GM23248 (cell line): ENCODE measurements at regions not wholly inside any gene's neighbourhood (a gene's known extent, or its start where the extent isn't known, plus 50 kb on each side); places are given as distances from the start of the nearest gene placed in this dataset.

Experiments used
- DNase-seq: peaks from one replicate; pipeline ENCODE4 v3.0.0-alpha.2; 2015
- H2AFZ ChIP-seq: fragments of 200-600 bp; sonication (generic); 2 replicates; pipeline ENCODE4 v1.6.1; 2016; ENCODE audit warnings: antibody characterized with exemption
- H3F3A ChIP-seq: fragments of 200-600 bp; sonication (generic); 2 replicates; pipeline ENCODE4 v1.6.1; 2016; ENCODE audit warnings: mild to moderate bottlenecking, antibody characterized with exemption, mixed run types; ENCODE audit not compliant: insufficient read depth
- H3K27ac ChIP-seq: fragments of 200-600 bp; sonication (generic); 2 replicates; pipeline ENCODE4 v1.5.1; 2016; ENCODE audit warnings: mild to moderate bottlenecking
- H3K27me3 ChIP-seq: fragments of 200-600 bp; sonication (generic); replicated peaks from 2 replicates; pipeline ENCODE4 v1.6.1; 2016; ENCODE audit warnings: mild to moderate bottlenecking; ENCODE audit not compliant: insufficient read depth
- H3K36me3 ChIP-seq: fragments of 200-600 bp; sonication (generic); 2 replicates; pipeline ENCODE4 v1.6.1; 2016; ENCODE audit warnings: low read depth, mild to moderate bottlenecking
- H3K4me1 ChIP-seq: fragments of 200-600 bp; sonication (generic); 2 replicates; pipeline ENCODE4 v1.6.1; 2016; ENCODE audit warnings: mild to moderate bottlenecking; ENCODE audit not compliant: insufficient read depth
- H3K4me2 ChIP-seq: fragments of 200-600 bp; sonication (generic); one replicate; pipeline ENCODE4 v1.6.1; 2016; ENCODE audit warnings: mild to moderate bottlenecking; ENCODE audit not compliant: unreplicated experiment
- H3K4me3 ChIP-seq: fragments of 200-600 bp; sonication (generic); 2 replicates; pipeline ENCODE4 v1.5.1; 2016; ENCODE audit warnings: mild to moderate bottlenecking
- H3K79me2 ChIP-seq: fragments of 200-600 bp; sonication (generic); 2 replicates; pipeline ENCODE4 v1.6.1; 2016; ENCODE audit warnings: mild to moderate bottlenecking; ENCODE audit not compliant: insufficient read depth
- H3K9ac ChIP-seq: fragments of 200-600 bp; sonication (generic); 2 replicates; pipeline ENCODE4 v1.6.1; 2016; ENCODE audit warnings: mild to moderate bottlenecking
- H3K9me2 ChIP-seq: fragments of 200-600 bp; sonication (generic); 2 replicates; pipeline ENCODE4 v1.6.1; 2016; ENCODE audit warnings: mixed run types, mild to moderate bottlenecking, moderate library complexity; ENCODE audit not compliant: insufficient read depth
- H3K9me3 ChIP-seq: fragments of 200-600 bp; sonication (generic); one replicate; pipeline ENCODE4 v1.6.1; 2017; ENCODE audit warnings: low read depth
- H4K20me1 ChIP-seq: fragments of 200-600 bp; sonication (generic); 2 replicates; pipeline ENCODE4 v1.6.0; 2016; ENCODE audit not compliant: insufficient read depth
- EZH2 ChIP-seq: fragments of 200-600 bp; sonication (generic); IDR thresholded peaks from 2 replicates; pipeline ENCODE4 v1.6.1; 2018; ENCODE audit warnings: antibody characterized with exemption, mild to moderate bottlenecking; ENCODE audit not compliant: insufficient read depth, poor library complexity, severe bottlenecking
- EZH2phosphoT487 ChIP-seq: fragments of 200-600 bp; sonication (generic); IDR thresholded peaks from 2 replicates; pipeline ENCODE4 v1.6.1; 2018; ENCODE audit warnings: antibody characterized with exemption, moderate library complexity, mild to moderate bottlenecking, low read depth; ENCODE audit not compliant: insufficient read depth
- WGBS, 2 experiments: methylation state at CpG; one replicate each; pipeline ENCODE4 v1.1.6; 2015 to 2017; ENCODE audit warnings: low lambda C conversion rate in 2 of 2, low coverage in 1 of 2; ENCODE audit errors: missing lambda C conversion rate in 2 of 2; 5-methylcytosine and 5-hydroxymethylcytosine counted together
- in situ Hi-C: fragments of 300-500 bp; cut with MboI; formaldehyde crosslinking; loops from 2 replicates; pipeline ENCODE4 v1.15.0; 2020

- Histone ChIP-seq H3K27me3 (no peaks in the 10 kb centered on the region), H3K9me2 (no peaks in the 10 kb centered on the region), H3K9me3 (no peaks in the 10 kb centered on the region), H4K20me1 (no peaks in the 10 kb centered on the region), H3F3A (0 out of 2 replicates have a peak, but pooled peaks cover 5% of the 10 kb centered on the region), H3K4me1 (peaks cover 22% of the 10 kb centered on the region), H2AFZ (no peak overlapping the region), H3K4me2 (no peak overlapping the region), H3K79me2 (no peaks in the 10 kb centered on the region), H3K36me3 (no peaks in the 10 kb centered on the region), H3K9ac (no peak overlapping the region), H3K4me3 (no peak overlapping the region), H3K27ac (no peak overlapping the region)
- TF ChIP-seq EZH2 = no peak
- TF ChIP-seq EZH2phosphoT487 = no peak
- WGBS, 2 experiments = 80 to 86% methylated on average over 2 of the region's 2 CpGs
- in situ Hi-C loops = loop anchor here (10.0 kb wide), 1 partner anchor 555 kb away; no protein-coding TSS in a partner anchor
- no peak for DNase-seq
Observed at GRCh38 chr7:106729720-106730385, 68.9 kb upstream of the CCDC71L start.

- H3K9me3 ChIP-seq = no peaks in the 10 kb centered on the region
- H3F3A ChIP-seq = 0 out of 2 replicates have a peak, but pooled peaks cover 5% of the 10 kb centered on the region
- H3K36me3 ChIP-seq = no peaks in the 10 kb centered on the region
- no peaks in the 10 kb centered on the region for H3K79me2 ChIP-seq
- no peaks in the 10 kb centered on the region for H3K27me3 ChIP-seq
- no peak overlapping the region for H3K9ac ChIP-seq
- TF ChIP-seq EZH2 (no peak), EZH2phosphoT487 (no peak)
- in situ Hi-C loops = loop anchor here (10.0 kb wide), 1 partner anchor 556 kb away; no protein-coding TSS in a partner anchor
- no peaks in the 10 kb centered on the region for H3K9me2 ChIP-seq
- no peaks in the 10 kb centered on the region for H4K20me1 ChIP-seq
- H3K4me2 ChIP-seq = peak overlapping the region; percentile 26
- no peak overlapping the region for H3K4me3 ChIP-seq
- H3K27ac ChIP-seq = no peak overlapping the region
- 39 to 49% methylated on average over 5 of the region's 5 CpGs for WGBS, 2 experiments
- DNase-seq = no peak
- peaks cover 23% of the 10 kb centered on the region for H3K4me1 ChIP-seq
- peak overlapping the region; percentile 36 for H2AFZ ChIP-seq
Observed at GRCh38 chr7:106731187-106731586, 70.2 kb upstream of the CCDC71L start.

- WGBS, 2 experiments = 49 to 53% methylated on average over 7 of the region's 7 CpGs
- Histone ChIP-seq H3K36me3 (no peaks in the 10 kb centered on the region), H3K9me2 (no peaks in the 10 kb centered on the region), H3K79me2 (no peaks in the 10 kb centered on the region), H3K4me3 (no peak overlapping the region), H2AFZ (peak overlapping the region; percentile 36), H3K4me2 (no peak overlapping the region), H3K4me1 (peaks cover 28% of the 10 kb centered on the region), H3K9me3 (no peaks in the 10 kb centered on the region), H3K27ac (no peak overlapping the region), H3K27me3 (no peaks in the 10 kb centered on the region), H4K20me1 (no peaks in the 10 kb centered on the region), H3F3A (peaks cover 11% of the 10 kb centered on the region; the same call in 1 of the 2 replicates), H3K9ac (no peak overlapping the region)
- DNase-seq = no peak
- TF ChIP-seq EZH2 (no peak), EZH2phosphoT487 (no peak)
- in situ Hi-C loops = loop anchor here (10.0 kb wide), 1 partner anchor 557 kb away; no protein-coding TSS in a partner anchor
Observed at GRCh38 chr7:106731646-106732444, 70.9 kb upstream of the CCDC71L start.

GRCh38 chr7:106735637-106736036 lies 74.7 kb upstream of the CCDC71L start:
- in situ Hi-C loops = loop anchor here (10.0 kb wide), 1 partner anchor 561 kb away; no protein-coding TSS in a partner anchor
- 93 to 97% methylated on average over 1 of the region's 1 CpG for WGBS, 2 experiments
- H3K4me2 ChIP-seq = no peak overlapping the region

More at GRCh38 chr7:106735637-106736036, 74.7 kb upstream of the CCDC71L start:
- Histone ChIP-seq H3K4me3 (no peak overlapping the region), H3K9me3 (no peaks in the 10 kb centered on the region), H4K20me1 (no peaks in the 10 kb centered on the region), H2AFZ (no peak overlapping the region), H3K27me3 (no peaks in the 10 kb centered on the region), H3K9me2 (no peaks in the 10 kb centered on the region), H3K79me2 (no peaks in the 10 kb centered on the region), H3F3A (peaks cover 8% of the 10 kb centered on the region; the same call in 1 of the 2 replicates), H3K4me1 (peaks cover 27% of the 10 kb centered on the region), H3K36me3 (no peaks in the 10 kb centered on the region), H3K9ac (no peak overlapping the region), H3K27ac (no peak overlapping the region)
- TF ChIP-seq EZH2 = no peak
- no peak for TF ChIP-seq EZH2phosphoT487
- DNase-seq = no peak
